Neural cell (in vitro differentiated cells): ENCODE measurements at regions not wholly inside any gene's neighbourhood (a gene's known extent, or its start where the extent isn't known, plus 50 kb on each side); places are given as distances from the start of the nearest gene placed in this dataset.

Source experiments
- H2AFZ ChIP-seq: fragments of 200-600, 300-800 bp; sonication (generic), shearing (Covaris generic); 2 replicates; pipeline ENCODE4 v1.6.0; 2014; ENCODE audit warnings: low read depth, mild to moderate bottlenecking, antibody characterized with exemption, low read length, moderate library complexity
- H3F3A ChIP-seq: fragments of 200-600 bp; shearing (Covaris generic); 2 replicates; pipeline ENCODE4 v1.6.1; 2016; ENCODE audit warnings: mild to moderate bottlenecking, moderate library complexity, mixed read lengths, antibody characterized with exemption, low read length; ENCODE audit not compliant: insufficient read depth, poor library complexity, severe bottlenecking
- H3K27ac ChIP-seq: fragments of 200-600, 300-800 bp; sonication (generic), shearing (Covaris generic); 2 replicates; pipeline ENCODE4 v1.5.1; 2014; ENCODE audit warnings: mild to moderate bottlenecking, low read length, moderate library complexity
- H3K27me3 ChIP-seq: fragments of 300-800, 200-600 bp; sonication (generic), shearing (Covaris generic); 2 replicates; pipeline ENCODE4 v1.6.0; 2014; ENCODE audit warnings: mild to moderate bottlenecking, low read depth, low read length, moderate library complexity; ENCODE audit not compliant: insufficient read depth
- H3K36me3 ChIP-seq: fragments of 300-800, 200-600 bp; sonication (generic), shearing (Covaris generic); 2 replicates; pipeline ENCODE4 v1.5.1; 2014; ENCODE audit warnings: mild to moderate bottlenecking, antibody characterized with exemption, low read length, moderate library complexity; ENCODE audit not compliant: insufficient read depth
- H3K4me2 ChIP-seq: fragments of 300-800, 200-600 bp; sonication (generic), shearing (Covaris generic); 2 replicates; pipeline ENCODE4 v1.6.0; 2014; ENCODE audit warnings: mild to moderate bottlenecking, low read length
- H3K4me3 ChIP-seq: fragments of 300-800, 200-600 bp; sonication (generic), shearing (Covaris generic); 2 replicates; pipeline ENCODE4 v1.5.1; 2014; ENCODE audit warnings: mild to moderate bottlenecking, low read length, moderate library complexity
- H3K79me2 ChIP-seq: fragments of 200-600 bp; shearing (Covaris generic); replicated peaks from 2 replicates; pipeline ENCODE4 v1.6.0; 2014; ENCODE audit warnings: mild to moderate bottlenecking, low read length, moderate library complexity; ENCODE audit not compliant: insufficient read depth
- H3K9ac ChIP-seq: fragments of 300-800, 200-600 bp; sonication (generic), shearing (Covaris generic); 2 replicates; pipeline ENCODE4 v1.6.1; 2016; ENCODE audit warnings: mild to moderate bottlenecking, low read length, mixed read lengths
- H3K9me2 ChIP-seq: fragments of 200-600 bp; shearing (Covaris generic); 2 replicates; pipeline ENCODE4 v1.6.1; 2016; ENCODE audit warnings: mild to moderate bottlenecking, low read length, mixed read lengths; ENCODE audit not compliant: insufficient read depth
- H3K9me3 ChIP-seq: fragments of 200-600, 300-800 bp; sonication (generic), shearing (Covaris generic); 2 replicates; pipeline ENCODE4 v1.6.1; 2016; ENCODE audit warnings: mild to moderate bottlenecking, mixed run types, low read length, moderate library complexity, mixed read lengths
- H4K20me1 ChIP-seq: fragments of 200-600 bp; shearing (Covaris generic); 2 replicates; pipeline ENCODE4 v1.6.1; 2016; ENCODE audit warnings: mild to moderate bottlenecking, mixed run types; ENCODE audit not compliant: insufficient read depth
- EP300 ChIP-seq: fragments of 450-650 bp; conservative IDR thresholded peaks from 2 replicates; pipeline ENCODE4 v1.6.1; 2014; ENCODE audit warnings: antibody characterized with exemption, mild to moderate bottlenecking, moderate library complexity; ENCODE audit not compliant: poor library complexity, severe bottlenecking
- MXI1 ChIP-seq: fragments of 450-650 bp; conservative IDR thresholded peaks from 2 replicates; pipeline ENCODE4 v1.6.1; 2014; ENCODE audit warnings: antibody characterized with exemption, mild to moderate bottlenecking; ENCODE audit not compliant: poor library complexity, severe bottlenecking
- POLR2AphosphoS5 ChIP-seq: IDR thresholded peaks from 2 replicates; pipeline ENCODE4 v1.6.1; 2012
- RAD21 ChIP-seq: fragments of 450-650 bp; conservative IDR thresholded peaks from 2 replicates; pipeline ENCODE4 v1.6.1; 2014; ENCODE audit warnings: antibody characterized with exemption, mild to moderate bottlenecking, moderate library complexity
- SMC3 ChIP-seq: fragments of 450-650 bp; conservative IDR thresholded peaks from 2 replicates; pipeline ENCODE4 v1.6.1; 2014; ENCODE audit warnings: antibody characterized with exemption, mild to moderate bottlenecking, moderate library complexity; ENCODE audit not compliant: poor library complexity
- TAF1 ChIP-seq: IDR thresholded peaks from 2 replicates; pipeline ENCODE4 v1.6.1; 2012; ENCODE audit warnings: low read depth
- TF ChIP-seq, protein P1 (sequence below): fragments of 450-650 bp; IDR thresholded peaks from 2 replicates; pipeline ENCODE4 v1.5.1; 2014; ENCODE audit warnings: antibody characterized with exemption, mild to moderate bottlenecking, moderate library complexity; ENCODE audit not compliant: poor library complexity, severe bottlenecking
- TF ChIP-seq, protein P2 (sequence below): IDR thresholded peaks from 2 replicates; pipeline ENCODE4 v1.6.1; 2012; ENCODE audit warnings: borderline replicate concordance

DNA sequence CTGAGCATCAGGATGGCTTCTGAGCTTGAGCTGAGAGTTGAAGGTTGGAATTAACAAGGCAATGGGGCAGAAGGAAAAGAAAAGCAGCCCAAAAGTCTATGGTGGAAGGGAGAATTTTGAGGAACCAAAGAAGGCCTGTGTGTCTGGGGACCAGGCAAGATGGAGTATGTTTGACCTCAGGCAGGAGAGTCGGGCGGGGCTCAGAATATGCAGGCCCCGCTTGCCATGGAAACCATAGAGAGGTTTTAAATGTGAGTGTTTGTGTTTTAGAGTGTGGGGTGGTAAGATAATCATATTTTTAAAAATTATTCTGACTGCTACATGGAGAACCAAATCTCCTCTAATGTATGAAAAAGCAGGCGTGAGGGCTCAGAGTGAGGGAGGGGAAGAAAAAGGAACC is 174.0 kb upstream of the PPP2R2B start:
- H4K20me1 ChIP-seq: no peaks in the 10 kb centered on the region
- H3K9me2 ChIP-seq: no peaks in the 10 kb centered on the region
- H3K9ac ChIP-seq: no peak overlapping the region
- no peak overlapping the region for H3K4me3 ChIP-seq
- H3K9me3 ChIP-seq: no peaks in the 10 kb centered on the region
- H2AFZ ChIP-seq: no peak overlapping the region
- no peak overlapping the region for H3K4me2 ChIP-seq
- H3K36me3 ChIP-seq: no peaks in the 10 kb centered on the region
- H3K27ac ChIP-seq: no peak overlapping the region
- no peaks in the 10 kb centered on the region for H3F3A ChIP-seq
- no peaks in the 10 kb centered on the region for H3K79me2 ChIP-seq
- no peaks in the 10 kb centered on the region for H3K27me3 ChIP-seq
- TF ChIP-seq POLR2AphosphoS5 (no peak), SMC3 (no peak)

DNA sequence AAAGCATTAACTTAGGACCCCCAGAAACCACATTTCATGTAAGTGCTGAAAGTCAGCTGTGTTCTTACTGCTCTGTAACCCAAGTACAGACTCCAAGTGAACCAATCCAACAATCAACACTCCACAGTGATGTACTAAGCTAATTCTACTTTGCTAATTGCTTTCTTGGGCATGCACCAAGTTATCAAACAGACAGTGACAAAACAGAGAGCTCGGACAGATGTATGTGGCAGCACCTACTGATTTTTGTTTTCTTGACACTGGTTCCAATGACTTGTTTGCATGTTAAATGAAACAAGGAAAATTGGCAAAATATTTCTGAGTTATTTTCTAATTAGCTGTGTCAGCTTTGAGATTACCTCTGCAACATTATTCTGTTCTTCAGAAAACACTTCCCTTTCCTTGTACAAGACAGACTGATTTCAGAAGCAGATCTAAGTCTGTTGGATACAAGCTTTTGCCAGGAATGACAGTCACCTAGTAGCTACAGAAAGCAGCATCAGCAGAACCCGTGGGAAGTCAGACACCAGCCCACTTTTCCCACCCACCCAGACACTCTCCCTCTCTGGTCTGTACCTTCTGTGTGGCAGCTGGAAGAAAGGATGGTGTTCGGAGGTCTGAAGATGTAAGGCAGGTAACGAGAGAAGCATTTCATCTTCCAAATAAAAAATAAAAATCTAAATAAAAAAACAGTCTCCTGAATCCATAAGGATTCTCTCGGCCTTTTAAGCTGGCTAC is 176.7 kb upstream of the PPP2R2B start:
- Histone ChIP-seq H3F3A (no peaks in the 10 kb centered on the region), H3K9me3 (no peaks in the 10 kb centered on the region), H3K4me3 (no peak overlapping the region), H4K20me1 (no peaks in the 10 kb centered on the region), H3K27me3 (no peaks in the 10 kb centered on the region), H3K27ac (no peak overlapping the region), H3K79me2 (no peaks in the 10 kb centered on the region), H3K9ac (no peak overlapping the region), H3K36me3 (no peaks in the 10 kb centered on the region), H3K4me2 (no peak overlapping the region), H2AFZ (no peak overlapping the region), H3K9me2 (no peaks in the 10 kb centered on the region)
- TF ChIP-seq, protein P1, sequence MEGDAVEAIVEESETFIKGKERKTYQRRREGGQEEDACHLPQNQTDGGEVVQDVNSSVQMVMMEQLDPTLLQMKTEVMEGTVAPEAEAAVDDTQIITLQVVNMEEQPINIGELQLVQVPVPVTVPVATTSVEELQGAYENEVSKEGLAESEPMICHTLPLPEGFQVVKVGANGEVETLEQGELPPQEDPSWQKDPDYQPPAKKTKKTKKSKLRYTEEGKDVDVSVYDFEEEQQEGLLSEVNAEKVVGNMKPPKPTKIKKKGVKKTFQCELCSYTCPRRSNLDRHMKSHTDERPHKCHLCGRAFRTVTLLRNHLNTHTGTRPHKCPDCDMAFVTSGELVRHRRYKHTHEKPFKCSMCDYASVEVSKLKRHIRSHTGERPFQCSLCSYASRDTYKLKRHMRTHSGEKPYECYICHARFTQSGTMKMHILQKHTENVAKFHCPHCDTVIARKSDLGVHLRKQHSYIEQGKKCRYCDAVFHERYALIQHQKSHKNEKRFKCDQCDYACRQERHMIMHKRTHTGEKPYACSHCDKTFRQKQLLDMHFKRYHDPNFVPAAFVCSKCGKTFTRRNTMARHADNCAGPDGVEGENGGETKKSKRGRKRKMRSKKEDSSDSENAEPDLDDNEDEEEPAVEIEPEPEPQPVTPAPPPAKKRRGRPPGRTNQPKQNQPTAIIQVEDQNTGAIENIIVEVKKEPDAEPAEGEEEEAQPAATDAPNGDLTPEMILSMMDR: no peak
- TF ChIP-seq TAF1 (no peak), RAD21 (no peak), EP300 (no peak), POLR2AphosphoS5 (no peak), MXI1 (no peak)

DNA sequence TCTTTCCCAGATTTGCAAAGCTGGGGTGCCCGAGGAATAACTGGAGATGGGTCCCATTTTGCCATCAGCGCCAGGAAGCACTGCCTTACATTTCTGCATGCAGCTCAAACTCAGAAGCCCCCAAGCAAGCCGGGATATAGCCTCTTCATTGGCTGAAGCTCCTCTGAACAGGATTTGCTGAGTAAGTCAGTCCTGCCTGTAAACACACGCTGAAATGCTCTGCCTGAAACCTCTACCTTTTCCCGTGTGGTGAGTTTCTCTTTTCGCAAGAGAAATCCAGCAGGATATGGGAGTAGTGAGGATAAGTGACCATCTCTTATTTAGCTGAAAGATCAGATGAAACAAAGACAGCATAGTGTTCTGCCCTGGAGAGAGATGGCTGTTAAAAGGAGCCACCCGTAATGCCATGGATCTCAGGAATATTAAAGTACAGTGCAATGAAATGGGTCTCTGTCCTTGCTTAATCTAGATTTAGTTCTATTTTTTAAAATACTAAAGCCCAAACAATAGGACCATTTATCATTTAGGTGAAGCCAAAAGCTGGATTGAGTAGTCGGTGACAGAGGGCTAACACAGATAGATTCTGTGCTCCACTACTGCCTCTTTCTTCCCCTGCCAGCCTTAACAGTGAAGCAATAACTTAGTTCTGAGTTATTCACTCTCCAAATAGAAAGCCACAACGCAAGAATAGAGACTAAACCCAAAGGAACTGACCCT is 177.5 kb upstream of the PPP2R2B start:
- Histone ChIP-seq H2AFZ (no peak overlapping the region), H3F3A (no peaks in the 10 kb centered on the region), H3K9ac (no peak overlapping the region), H3K36me3 (no peaks in the 10 kb centered on the region), H3K4me2 (no peak overlapping the region), H3K79me2 (no peaks in the 10 kb centered on the region), H3K9me3 (no peaks in the 10 kb centered on the region), H3K4me3 (no peak overlapping the region), H3K27ac (no peak overlapping the region), H3K27me3 (no peaks in the 10 kb centered on the region), H3K9me2 (no peaks in the 10 kb centered on the region), H4K20me1 (no peaks in the 10 kb centered on the region)
- TF ChIP-seq, protein P2, sequence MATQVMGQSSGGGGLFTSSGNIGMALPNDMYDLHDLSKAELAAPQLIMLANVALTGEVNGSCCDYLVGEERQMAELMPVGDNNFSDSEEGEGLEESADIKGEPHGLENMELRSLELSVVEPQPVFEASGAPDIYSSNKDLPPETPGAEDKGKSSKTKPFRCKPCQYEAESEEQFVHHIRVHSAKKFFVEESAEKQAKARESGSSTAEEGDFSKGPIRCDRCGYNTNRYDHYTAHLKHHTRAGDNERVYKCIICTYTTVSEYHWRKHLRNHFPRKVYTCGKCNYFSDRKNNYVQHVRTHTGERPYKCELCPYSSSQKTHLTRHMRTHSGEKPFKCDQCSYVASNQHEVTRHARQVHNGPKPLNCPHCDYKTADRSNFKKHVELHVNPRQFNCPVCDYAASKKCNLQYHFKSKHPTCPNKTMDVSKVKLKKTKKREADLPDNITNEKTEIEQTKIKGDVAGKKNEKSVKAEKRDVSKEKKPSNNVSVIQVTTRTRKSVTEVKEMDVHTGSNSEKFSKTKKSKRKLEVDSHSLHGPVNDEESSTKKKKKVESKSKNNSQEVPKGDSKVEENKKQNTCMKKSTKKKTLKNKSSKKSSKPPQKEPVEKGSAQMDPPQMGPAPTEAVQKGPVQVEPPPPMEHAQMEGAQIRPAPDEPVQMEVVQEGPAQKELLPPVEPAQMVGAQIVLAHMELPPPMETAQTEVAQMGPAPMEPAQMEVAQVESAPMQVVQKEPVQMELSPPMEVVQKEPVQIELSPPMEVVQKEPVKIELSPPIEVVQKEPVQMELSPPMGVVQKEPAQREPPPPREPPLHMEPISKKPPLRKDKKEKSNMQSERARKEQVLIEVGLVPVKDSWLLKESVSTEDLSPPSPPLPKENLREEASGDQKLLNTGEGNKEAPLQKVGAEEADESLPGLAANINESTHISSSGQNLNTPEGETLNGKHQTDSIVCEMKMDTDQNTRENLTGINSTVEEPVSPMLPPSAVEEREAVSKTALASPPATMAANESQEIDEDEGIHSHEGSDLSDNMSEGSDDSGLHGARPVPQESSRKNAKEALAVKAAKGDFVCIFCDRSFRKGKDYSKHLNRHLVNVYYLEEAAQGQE: no peak
- TF ChIP-seq, protein P1: no peak
- no peak for TF ChIP-seq MXI1
- no peak for TF ChIP-seq EP300
